ENCODE measurements at regions not wholly inside any gene's neighbourhood (a gene's known extent, or its start where the extent isn't known, plus 50 kb on each side); places are given as distances from the start of the nearest gene placed in this dataset.

GRCh38 chr16:51853586-51853985 lies 693.4 kb downstream of the TOX3 start:
- no peak for TF ChIP-seq CTCF (IDR thresholded peaks at IDR 0.05; ENCODE audit: borderline replicate concordance, extremely low read depth, insufficient read depth)
- no peaks in the 10 kb centered on the region for H3K27me3 ChIP-seq (ENCODE audit: control insufficient read depth, insufficient read depth, low read length)
- H3K27ac ChIP-seq (ENCODE audit: low read depth in 2 of 2, low read length in 2 of 2), result no peak overlapping the region
- DNase-seq (no peak), FAIRE-seq (no peak)
- H3K4me3 ChIP-seq (ENCODE audit: low read length in 3 of 3), result no peak overlapping the region
- H3K9me3 ChIP-seq (ENCODE audit: control insufficient read depth in 2 of 3, insufficient read depth in 1 of 3, low read length in 3 of 3), result no peaks in the 10 kb centered on the region
- no peaks in the 10 kb centered on the region for H3K4me1 ChIP-seq (ENCODE audit: control insufficient read depth in 2 of 3, insufficient read depth in 2 of 3, low read depth in 1 of 3, low read length in 3 of 3)
- intact Hi-C loops (cut with DNase I), result no loop called here
- H3K9ac ChIP-seq (ENCODE audit: low read length in 3 of 3), result no peak overlapping the region
- H3K36me3 ChIP-seq (ENCODE audit: control insufficient read depth in 2 of 3, insufficient read depth in 3 of 3, low read length in 3 of 3), result no peaks in the 10 kb centered on the region

GRCh38 chr16:51852892-51853291 lies 694.1 kb downstream of the TOX3 start:
- FAIRE-seq (no peak), DNase-seq (no peak)
- Histone ChIP-seq H3K9ac (ENCODE audit: low read length in 3 of 3) (no peak overlapping the region), H3K36me3 (ENCODE audit: control insufficient read depth in 2 of 3, insufficient read depth in 3 of 3, low read length in 3 of 3) (no peaks in the 10 kb centered on the region), H3K27ac (ENCODE audit: low read depth in 2 of 2, low read length in 2 of 2) (no peak overlapping the region), H3K9me3 (ENCODE audit: control insufficient read depth in 2 of 3, insufficient read depth in 1 of 3, low read length in 3 of 3) (no peaks in the 10 kb centered on the region), H3K4me1 (ENCODE audit: control insufficient read depth in 2 of 3, insufficient read depth in 2 of 3, low read depth in 1 of 3, low read length in 3 of 3) (no peaks in the 10 kb centered on the region), H3K27me3 (ENCODE audit: control insufficient read depth, insufficient read depth, low read length) (no peaks in the 10 kb centered on the region), H3K4me3 (ENCODE audit: low read length in 3 of 3) (no peak overlapping the region)
- intact Hi-C loops (cut with DNase I), result no loop called here
- TF ChIP-seq CTCF (IDR thresholded peaks at IDR 0.05; ENCODE audit: borderline replicate concordance, extremely low read depth, insufficient read depth), result no peak

GRCh38 chr16:51851111-51851510 lies 695.8 kb downstream of the TOX3 start:
- DNase-seq (no peak), FAIRE-seq (no peak)
- H3K9me3 ChIP-seq (ENCODE audit: control insufficient read depth in 2 of 3, insufficient read depth in 1 of 3, low read length in 3 of 3), result no peaks in the 10 kb centered on the region
- H3K4me3 ChIP-seq (ENCODE audit: low read length in 3 of 3), result no peak overlapping the region
- no peak overlapping the region for H3K9ac ChIP-seq (ENCODE audit: low read length in 3 of 3)
- intact Hi-C loops (cut with DNase I), result no loop called here
- H3K27me3 ChIP-seq (ENCODE audit: control insufficient read depth, insufficient read depth, low read length), result no peaks in the 10 kb centered on the region
- TF ChIP-seq CTCF (IDR thresholded peaks at IDR 0.05; ENCODE audit: borderline replicate concordance, extremely low read depth, insufficient read depth), result no peak
- no peaks in the 10 kb centered on the region for H3K4me1 ChIP-seq (ENCODE audit: control insufficient read depth in 2 of 3, insufficient read depth in 2 of 3, low read depth in 1 of 3, low read length in 3 of 3)
- no peaks in the 10 kb centered on the region for H3K36me3 ChIP-seq (ENCODE audit: control insufficient read depth in 2 of 3, insufficient read depth in 3 of 3, low read length in 3 of 3)
- H3K27ac ChIP-seq (ENCODE audit: low read depth in 2 of 2, low read length in 2 of 2), result no peak overlapping the region

- no peaks in the 10 kb centered on the region for H3K36me3 ChIP-seq (ENCODE audit: control insufficient read depth in 2 of 3, insufficient read depth in 3 of 3, low read length in 3 of 3)
- DNase-seq, result peak in 2 of 5 donors; percentile 54 to 60
- no peak overlapping the region for H3K4me3 ChIP-seq (ENCODE audit: low read length in 3 of 3)
- intact Hi-C loops (cut with DNase I), result no loop called here
- H3K9me3 ChIP-seq (ENCODE audit: control insufficient read depth in 2 of 3, insufficient read depth in 1 of 3, low read length in 3 of 3), result no peaks in the 10 kb centered on the region
- no peaks in the 10 kb centered on the region for H3K27me3 ChIP-seq (ENCODE audit: control insufficient read depth, insufficient read depth, low read length)
- no peak overlapping the region for H3K27ac ChIP-seq (ENCODE audit: low read depth in 2 of 2, low read length in 2 of 2)
- no peak for TF ChIP-seq CTCF (IDR thresholded peaks at IDR 0.05; ENCODE audit: borderline replicate concordance, extremely low read depth, insufficient read depth)
- H3K4me1 ChIP-seq (ENCODE audit: control insufficient read depth in 2 of 3, insufficient read depth in 2 of 3, low read depth in 1 of 3, low read length in 3 of 3), result no peaks in the 10 kb centered on the region
- H3K9ac ChIP-seq (ENCODE audit: low read length in 3 of 3), result no peak overlapping the region
- FAIRE-seq, result no peak
These were observed 697.2 kb downstream of the TOX3 start for GRCh38 chr16:51849715-51850114.
